DND-41 (cell line): ENCODE measurements at regions not wholly inside any gene's neighbourhood (a gene's known extent, or its start where the extent isn't known, plus 50 kb on each side); places are given as distances from the start of the nearest gene placed in this dataset.

Experiments used
- ATAC-seq: fragments of 200-7000 bp; cut with Tn5 transposase; 3 replicates; pipeline ENCODE4 v1.9.1; 2021; ENCODE audit warnings: low read depth; ENCODE audit not compliant: insufficient read depth
- DNase-seq: peaks from one replicate; pipeline ENCODE4 v3.0.0-alpha.2; 2020
- H2AFZ ChIP-seq: 2 replicates; pipeline ENCODE4 v1.6.0; 2012; ENCODE audit warnings: low read depth, low read length
- H3K27ac ChIP-seq: 2 replicates; pipeline ENCODE4 v1.5.1; 2012; ENCODE audit warnings: low read length, inconsistent platforms
- H3K27me3 ChIP-seq: fragments of 200-600 bp; sonication (generic); 2 replicates; pipeline ENCODE4 v1.6.0; 2012; ENCODE audit warnings: low read length, mild to moderate bottlenecking, inconsistent platforms; ENCODE audit not compliant: insufficient read depth, poor library complexity
- H3K36me3 ChIP-seq: 2 replicates; pipeline ENCODE4 v1.5.1; 2012; ENCODE audit warnings: low read length, inconsistent platforms; ENCODE audit not compliant: insufficient read depth
- H3K4me1 ChIP-seq: 2 replicates; pipeline ENCODE4 v1.5.1; 2012; ENCODE audit warnings: mild to moderate bottlenecking, low read length; ENCODE audit not compliant: insufficient read depth
- H3K4me2 ChIP-seq: 2 replicates; pipeline ENCODE4 v1.6.0; 2012; ENCODE audit warnings: mild to moderate bottlenecking, moderate library complexity, low read length, inconsistent platforms; ENCODE audit not compliant: insufficient read depth
- H3K4me3 ChIP-seq, 2 experiments: fragments of 200-600 bp in 1 of 2; shearing (Covaris generic) in 1 of 2; 2 replicates each; pipeline ENCODE4 v1.5.1; 2012 to 2016; ENCODE audit warnings: inconsistent platforms in 2 of 2, low read length in 2 of 2, mild to moderate bottlenecking in 2 of 2, low read depth in 1 of 2, moderate library complexity in 1 of 2
- H3K79me2 ChIP-seq: 2 replicates; pipeline ENCODE4 v1.6.0; 2012; ENCODE audit warnings: low read length, inconsistent platforms; ENCODE audit not compliant: insufficient read depth
- H3K9ac ChIP-seq: 2 replicates; pipeline ENCODE4 v1.6.0; 2012; ENCODE audit warnings: low read depth, mild to moderate bottlenecking, inconsistent platforms, low read length, moderate library complexity
- H3K9me3 ChIP-seq: 2 replicates; pipeline ENCODE4 v1.5.1; 2012; ENCODE audit warnings: low read length, moderate library complexity, mild to moderate bottlenecking, inconsistent platforms; ENCODE audit not compliant: insufficient read depth, severe bottlenecking
- H4K20me1 ChIP-seq: 2 replicates; pipeline ENCODE4 v1.6.0; 2012; ENCODE audit warnings: low read length; ENCODE audit not compliant: insufficient read depth
- EZH2 ChIP-seq: IDR thresholded peaks from 3 replicates; pipeline ENCODE4 v1.6.1; 2012; ENCODE audit warnings: borderline replicate concordance, low read depth, mild to moderate bottlenecking, moderate library complexity, low read length, inconsistent platforms; ENCODE audit not compliant: severe bottlenecking
- TF ChIP-seq, protein P1 (sequence below): IDR thresholded peaks from 2 replicates; pipeline ENCODE4 v1.5.1; 2012; ENCODE audit warnings: borderline replicate concordance, low read length, moderate library complexity, mild to moderate bottlenecking; ENCODE audit not compliant: poor library complexity, severe bottlenecking; ENCODE audit errors: extremely low read depth

DNA sequence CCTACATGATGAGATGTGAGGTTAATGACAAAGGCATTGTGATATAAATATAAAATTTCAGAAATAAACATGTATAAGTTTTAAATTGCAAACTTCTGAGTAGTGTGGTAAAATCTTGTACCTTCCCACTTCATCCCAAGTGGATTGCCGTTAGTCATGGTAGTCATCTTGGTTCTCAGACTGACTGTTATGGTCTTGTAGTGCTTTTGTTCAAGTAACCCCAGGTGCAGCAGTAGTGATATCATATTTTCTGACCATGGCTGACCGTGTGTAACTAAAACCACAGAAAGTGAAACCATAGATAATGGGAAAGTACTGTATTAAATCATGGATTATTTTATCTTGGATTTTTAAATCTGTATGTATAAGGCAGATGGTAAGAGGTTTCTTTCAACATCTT lies 74.8 kb upstream of the SLIT2 start:
- Histone ChIP-seq H3K79me2 (no peaks in the 10 kb centered on the region), H3K9ac (no peak overlapping the region), H3K9me3 (peaks cover 4% of the 10 kb centered on the region), H3K4me3 (no peak overlapping the region), H2AFZ (no peak overlapping the region), H3K36me3 (no peaks in the 10 kb centered on the region), H3K27ac (no peak overlapping the region), H3K4me1 (no peaks in the 10 kb centered on the region), H3K4me2 (no peak overlapping the region), H3K27me3 (no peaks in the 10 kb centered on the region), H4K20me1 (no peaks in the 10 kb centered on the region)
- TF ChIP-seq, protein P1, sequence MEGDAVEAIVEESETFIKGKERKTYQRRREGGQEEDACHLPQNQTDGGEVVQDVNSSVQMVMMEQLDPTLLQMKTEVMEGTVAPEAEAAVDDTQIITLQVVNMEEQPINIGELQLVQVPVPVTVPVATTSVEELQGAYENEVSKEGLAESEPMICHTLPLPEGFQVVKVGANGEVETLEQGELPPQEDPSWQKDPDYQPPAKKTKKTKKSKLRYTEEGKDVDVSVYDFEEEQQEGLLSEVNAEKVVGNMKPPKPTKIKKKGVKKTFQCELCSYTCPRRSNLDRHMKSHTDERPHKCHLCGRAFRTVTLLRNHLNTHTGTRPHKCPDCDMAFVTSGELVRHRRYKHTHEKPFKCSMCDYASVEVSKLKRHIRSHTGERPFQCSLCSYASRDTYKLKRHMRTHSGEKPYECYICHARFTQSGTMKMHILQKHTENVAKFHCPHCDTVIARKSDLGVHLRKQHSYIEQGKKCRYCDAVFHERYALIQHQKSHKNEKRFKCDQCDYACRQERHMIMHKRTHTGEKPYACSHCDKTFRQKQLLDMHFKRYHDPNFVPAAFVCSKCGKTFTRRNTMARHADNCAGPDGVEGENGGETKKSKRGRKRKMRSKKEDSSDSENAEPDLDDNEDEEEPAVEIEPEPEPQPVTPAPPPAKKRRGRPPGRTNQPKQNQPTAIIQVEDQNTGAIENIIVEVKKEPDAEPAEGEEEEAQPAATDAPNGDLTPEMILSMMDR = no peak
- no peak for TF ChIP-seq EZH2
- ATAC-seq (no peak), DNase-seq (no peak)

DNA sequence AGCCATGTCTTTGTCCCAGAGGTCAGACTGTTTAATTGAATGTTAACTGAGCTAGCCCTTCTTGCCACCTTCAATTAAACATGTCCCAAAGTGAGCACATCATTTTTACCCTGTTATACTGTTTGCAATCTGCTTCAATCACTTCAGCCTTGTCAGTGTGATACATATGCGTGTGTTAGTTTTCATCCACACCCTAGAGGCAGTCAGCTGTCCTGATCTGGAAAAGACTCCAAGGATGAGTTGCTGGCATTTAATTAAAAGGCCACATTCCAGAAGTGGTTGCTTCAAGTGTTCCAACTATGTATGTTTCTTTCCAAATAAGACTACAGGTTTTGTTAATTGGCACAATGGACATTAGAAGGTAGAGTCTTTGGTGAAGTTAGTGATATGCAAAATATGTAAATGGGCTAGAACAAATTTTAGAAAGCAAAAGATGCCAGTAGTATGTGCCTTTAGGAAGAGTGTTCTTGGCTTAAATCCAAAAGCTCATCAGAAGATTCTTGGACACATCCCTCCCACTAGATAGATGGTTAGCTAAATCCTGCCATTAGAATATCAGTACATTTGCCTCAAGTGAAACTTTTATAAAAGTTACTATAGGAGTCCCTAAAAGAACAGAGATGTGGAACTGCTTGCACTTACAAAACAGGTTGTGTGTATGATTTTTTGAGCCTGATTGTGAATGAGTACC lies 79.5 kb upstream of the SLIT2 start:
- ATAC-seq = no peak
- peaks cover 4% of the 10 kb centered on the region for H3K9me3 ChIP-seq

DNA sequence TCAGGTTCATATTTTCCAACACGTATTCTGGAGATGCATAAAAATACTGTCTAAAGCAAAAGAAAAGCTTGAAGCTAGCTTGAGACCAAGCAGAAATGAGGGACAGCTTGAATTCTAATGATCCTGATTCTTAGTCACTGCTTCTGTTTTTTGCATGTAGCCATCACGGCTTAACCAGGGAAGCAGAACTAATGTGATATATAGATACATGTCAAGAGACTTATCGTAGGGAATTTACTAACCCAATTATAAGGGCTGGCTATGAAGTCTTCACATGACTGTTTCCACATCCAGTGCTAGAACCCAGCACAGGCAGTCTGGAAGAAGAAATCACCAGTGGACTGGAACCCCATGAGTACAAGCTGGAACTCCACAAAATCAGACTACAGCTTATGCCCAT lies 85.2 kb upstream of the SLIT2 start:
- no peak overlapping the region for H3K9ac ChIP-seq

More for the DNA sequence above, 79.5 kb upstream of the SLIT2 start:
- no peak for DNase-seq
- Histone ChIP-seq H3K9ac (no peak overlapping the region), H3K4me3 (no peak overlapping the region), H3K79me2 (no peaks in the 10 kb centered on the region), H3K27ac (no peak overlapping the region), H3K4me1 (no peaks in the 10 kb centered on the region), H3K4me2 (no peak overlapping the region), H2AFZ (no peak overlapping the region), H3K27me3 (no peaks in the 10 kb centered on the region), H3K36me3 (no peaks in the 10 kb centered on the region), H4K20me1 (no peaks in the 10 kb centered on the region)
- TF ChIP-seq EZH2 = no peak
- TF ChIP-seq, protein P1 = no peak

More for the DNA sequence above, 85.2 kb upstream of the SLIT2 start:
- Histone ChIP-seq H3K79me2 (no peaks in the 10 kb centered on the region), H3K4me3 (no peak overlapping the region), H3K27me3 (no peaks in the 10 kb centered on the region), H2AFZ (no peak overlapping the region), H3K4me1 (no peaks in the 10 kb centered on the region), H3K4me2 (no peak overlapping the region), H3K36me3 (no peaks in the 10 kb centered on the region), H4K20me1 (no peaks in the 10 kb centered on the region), H3K9me3 (peaks cover 1% of the 10 kb centered on the region), H3K27ac (no peak overlapping the region)
- TF ChIP-seq, protein P1 = no peak
- TF ChIP-seq EZH2 = no peak
- DNase-seq = no peak
- ATAC-seq = no peak
